ENCODE measurements at regions not wholly inside any gene's neighbourhood (a gene's known extent, or its start where the extent isn't known, plus 50 kb on each side); places are given as distances from the start of the nearest gene placed in this dataset.

DNA sequence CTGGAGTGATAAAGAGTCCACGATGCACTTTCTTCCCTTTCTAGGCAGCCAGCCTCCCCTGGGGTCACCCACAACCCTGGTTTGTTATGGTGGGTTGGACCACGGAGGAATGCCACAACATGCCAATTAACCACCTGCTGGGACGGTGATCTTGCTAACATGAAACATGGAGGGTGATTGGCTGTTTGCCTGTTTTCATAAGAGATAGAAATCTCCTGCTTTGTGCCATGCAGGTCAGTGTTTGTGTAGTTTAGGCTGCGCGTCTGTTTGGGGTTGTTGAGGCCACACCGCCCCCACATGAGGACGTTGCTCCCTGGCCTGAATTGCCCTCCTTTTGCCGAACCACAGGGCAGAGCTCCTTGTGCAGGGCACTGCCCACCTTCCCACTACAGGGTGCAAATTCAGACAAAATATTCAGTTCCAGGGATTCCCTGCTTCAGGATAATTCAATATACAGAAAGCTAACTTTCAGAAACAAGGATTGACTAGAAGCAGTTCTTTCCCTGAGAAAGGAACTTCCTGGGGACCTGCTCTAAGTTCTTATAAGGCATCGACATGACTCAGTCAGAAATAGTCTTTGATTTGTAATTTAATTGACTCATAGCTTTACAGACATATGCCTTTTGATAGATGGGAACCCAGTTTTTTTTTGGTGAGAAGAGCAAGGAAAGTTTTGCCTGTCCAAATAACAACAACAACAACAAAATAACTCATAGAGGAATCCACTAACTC, 427.6 kb downstream of the GADD45G start:
- no peak for DNase-seq (ENCODE audit: insufficient read length, low spot score)
- FAIRE-seq = no peak

DNA sequence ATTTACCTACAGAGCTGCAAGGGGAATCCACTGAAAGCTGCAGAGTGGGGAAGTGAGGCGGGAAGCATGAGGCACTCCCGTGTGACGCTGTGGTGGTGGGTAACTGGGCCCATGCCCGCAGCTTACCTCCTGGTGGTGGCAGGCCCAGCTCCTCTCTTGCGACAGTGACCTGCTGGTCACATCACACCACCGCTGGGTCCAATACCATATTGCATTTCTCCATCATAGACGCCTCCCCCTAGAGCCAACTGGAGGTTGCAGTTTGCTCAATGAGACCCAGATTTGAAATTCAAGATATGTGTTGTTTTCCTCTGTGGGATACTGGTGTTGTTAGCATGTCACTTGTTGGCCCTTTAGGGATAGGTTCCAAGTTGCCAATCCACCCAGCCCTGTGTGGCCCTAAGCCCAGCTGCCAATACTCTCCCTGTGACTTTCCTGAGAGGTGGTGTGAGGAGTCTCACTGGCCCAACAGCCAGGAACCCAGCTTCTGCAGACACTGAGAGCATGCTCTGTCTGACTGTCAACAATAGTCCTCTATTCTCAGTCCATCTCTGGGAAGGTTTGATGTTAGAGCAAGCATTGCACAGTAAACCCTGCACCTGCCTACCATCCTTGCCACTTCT, 428.3 kb downstream of the GADD45G start:
- DNase-seq (ENCODE audit: insufficient read length, low spot score) = no peak
- FAIRE-seq = no peak

DNA sequence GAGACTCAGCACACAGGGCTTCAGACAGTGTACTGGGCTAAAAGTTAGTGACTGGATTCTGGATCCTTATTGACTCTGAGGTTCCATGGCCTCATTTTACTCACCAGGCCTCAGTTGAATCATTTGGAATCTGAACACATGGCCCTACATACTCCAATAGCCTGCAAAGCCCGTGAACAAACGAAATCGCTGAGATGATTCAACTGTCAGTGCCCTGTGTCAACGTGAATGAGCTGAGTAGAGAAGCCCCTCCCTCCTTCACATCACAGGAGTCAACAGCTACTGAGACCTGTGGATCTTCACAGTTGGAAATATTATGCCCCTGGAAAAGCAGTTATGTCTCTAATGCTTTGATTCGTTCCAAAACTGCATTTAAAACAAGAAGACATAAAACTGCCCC, 429.3 kb downstream of the GADD45G start:
- DNase-seq (ENCODE audit: insufficient read length, low spot score) (no peak), FAIRE-seq (no peak)

DNA sequence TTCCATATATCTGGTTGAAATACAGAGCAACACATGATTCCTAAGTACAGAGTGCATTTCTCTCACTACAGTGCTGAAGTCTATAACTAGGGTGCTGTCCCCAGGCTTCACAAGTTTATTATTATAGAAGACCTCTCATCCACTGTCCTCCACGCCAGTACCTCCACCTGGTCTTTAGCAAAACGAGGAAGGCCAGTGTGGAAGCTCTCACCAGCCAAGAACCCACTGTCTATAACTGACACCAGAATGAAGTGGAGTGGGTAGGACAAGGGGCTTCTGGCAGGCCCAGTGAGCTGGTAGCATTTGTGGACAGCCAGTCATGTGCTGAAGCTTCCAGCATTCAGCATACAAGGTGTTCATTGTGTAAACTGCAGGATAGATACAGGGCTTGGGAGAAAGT, 430.7 kb downstream of the GADD45G start:
- FAIRE-seq (no peak), DNase-seq (ENCODE audit: insufficient read length, low spot score) (no peak)

DNA sequence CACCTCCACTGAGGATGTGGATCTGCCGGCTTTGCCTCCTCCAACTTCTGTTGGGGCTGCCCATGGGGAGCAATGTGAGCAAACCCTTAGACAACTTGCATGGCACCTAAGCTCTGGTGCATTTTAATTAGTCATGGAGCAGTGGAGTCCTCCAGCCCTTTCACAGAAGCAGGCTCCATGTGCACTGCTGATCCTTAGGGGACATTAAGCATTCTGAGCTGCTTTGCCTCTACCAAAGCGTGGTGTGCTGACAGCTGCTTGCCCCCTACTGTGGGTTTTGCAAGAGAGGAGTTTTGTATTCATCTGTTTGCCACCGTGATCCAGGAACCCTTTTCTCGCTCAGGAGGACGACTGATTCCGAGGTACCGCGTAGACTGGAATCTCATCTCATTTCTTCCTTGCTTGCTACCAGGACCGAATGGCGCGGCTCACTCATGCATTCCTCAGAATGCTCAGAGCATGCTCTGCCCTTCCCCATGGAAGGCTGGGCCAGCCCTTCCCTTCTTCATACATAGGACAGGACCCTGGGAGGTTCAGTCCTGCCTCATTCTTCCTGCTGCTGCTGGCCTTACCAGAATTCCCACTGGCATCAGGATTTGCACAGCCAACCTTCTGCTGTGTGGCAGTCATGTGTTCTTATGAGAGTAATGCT, 432.5 kb downstream of the GADD45G start:
- DNase-seq (ENCODE audit: insufficient read length, low spot score) = no peak
- FAIRE-seq = no peak

DNA sequence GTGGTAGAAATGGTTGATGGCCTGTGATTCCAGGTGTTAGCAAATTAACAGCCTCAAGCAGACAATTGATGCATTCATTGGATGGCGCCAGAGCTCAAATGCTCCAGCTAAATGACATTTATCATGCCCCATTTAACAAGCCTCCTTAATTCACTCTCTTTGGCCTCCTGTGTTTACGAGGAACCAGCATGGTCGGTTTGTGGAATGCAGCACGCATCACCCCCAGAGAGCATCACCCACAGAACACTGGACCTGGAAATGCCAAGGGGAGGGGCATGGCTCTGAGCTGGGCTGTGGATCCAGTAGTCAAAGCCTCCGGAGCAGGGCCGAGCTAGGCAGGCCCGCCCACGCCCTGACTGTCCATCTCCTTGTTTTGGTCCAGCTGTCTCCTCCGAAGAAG, 434.0 kb downstream of the GADD45G start:
- FAIRE-seq (no peak), DNase-seq (ENCODE audit: insufficient read length, low spot score) (no peak)

DNA sequence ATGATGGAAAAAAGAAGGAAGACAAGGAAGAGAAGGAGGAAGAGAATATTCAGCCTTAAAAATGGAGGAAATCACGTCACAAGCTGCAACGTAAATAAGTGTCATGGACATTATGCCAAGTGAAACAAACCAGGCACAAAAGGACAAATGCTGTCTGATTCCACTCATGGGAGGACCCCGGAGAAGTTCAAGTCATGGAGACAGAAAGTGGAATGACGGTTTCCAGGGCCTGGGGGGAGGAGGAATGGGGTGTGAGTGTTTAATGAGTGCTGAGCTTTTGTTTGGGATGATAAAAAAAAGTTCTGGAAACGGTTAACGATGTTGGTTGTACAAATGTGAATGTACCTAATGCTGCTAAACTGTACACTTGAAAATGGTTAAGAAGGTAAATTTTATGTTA, 439.5 kb downstream of the GADD45G start:
- DNase-seq (ENCODE audit: insufficient read length, low spot score) (no peak), FAIRE-seq (no peak)

DNA sequence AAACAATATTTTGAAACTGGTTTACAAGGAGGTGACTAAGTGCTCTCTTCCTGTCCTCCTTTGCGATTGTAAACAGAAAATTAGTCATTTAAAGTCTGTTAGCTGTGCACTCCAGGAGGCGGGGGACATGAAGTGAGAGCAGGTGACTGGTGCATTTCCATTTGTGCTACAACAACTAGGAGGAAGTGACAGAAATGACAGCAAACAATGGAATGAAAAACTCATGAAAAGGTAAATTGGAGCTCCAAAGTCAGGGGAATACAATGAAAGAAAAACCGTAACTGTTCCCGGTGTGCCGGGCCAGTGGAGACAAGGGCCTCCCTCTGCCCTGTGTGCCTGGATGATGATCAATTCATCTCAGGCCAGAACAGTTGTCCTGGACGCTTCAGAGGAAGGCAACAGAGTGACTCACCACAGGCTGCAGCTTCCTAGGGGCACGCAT, 439.9 kb downstream of the GADD45G start:
- DNase-seq (ENCODE audit: insufficient read length, low spot score) (no peak), FAIRE-seq (no peak)

DNA sequence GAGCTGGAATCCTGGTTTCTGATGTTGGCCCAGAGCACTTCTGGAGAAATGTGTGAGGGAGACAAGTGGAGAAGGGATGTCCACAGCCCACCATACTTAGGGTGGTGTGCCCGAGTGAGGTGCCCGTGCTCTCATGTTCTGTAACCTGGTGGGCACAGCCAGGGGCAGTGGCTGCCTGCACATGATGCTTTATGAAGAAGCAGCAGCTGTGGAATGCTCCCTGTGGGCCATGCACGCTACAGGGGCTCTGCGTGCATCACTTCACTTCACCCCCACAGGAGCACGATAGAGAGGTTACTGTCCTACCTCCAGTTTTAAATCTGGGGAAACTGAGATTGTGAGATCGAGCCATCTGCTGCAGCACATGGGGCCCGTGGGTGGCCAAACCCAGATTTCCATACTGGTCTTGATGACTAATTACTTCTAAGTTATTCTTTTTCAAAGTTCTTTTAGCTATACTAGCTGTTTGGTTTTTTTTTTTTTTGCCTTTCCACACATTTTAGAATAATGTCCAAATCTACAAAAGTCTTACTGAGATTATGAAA, 441.6 kb downstream of the GADD45G start:
- no peak for FAIRE-seq

DNA sequence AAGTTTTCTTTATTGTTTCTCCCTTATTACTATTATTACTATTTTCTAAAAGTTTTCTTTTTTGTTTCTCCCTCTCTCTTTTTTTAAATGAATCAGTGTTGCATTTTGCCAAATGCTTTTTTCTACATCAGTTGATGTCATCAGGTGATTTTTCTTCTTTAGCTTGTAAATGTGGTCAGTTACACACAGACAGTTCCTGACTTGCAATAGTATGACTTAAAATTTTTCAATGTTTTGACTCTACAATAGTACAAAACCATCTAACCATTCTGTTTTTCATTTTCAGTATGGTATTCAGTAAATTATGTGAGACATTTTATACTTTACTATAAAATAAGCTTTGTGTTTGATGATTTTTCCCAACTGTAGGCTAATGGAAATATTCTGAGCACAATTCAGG, 443.0 kb downstream of the GADD45G start:
- DNase-seq (ENCODE audit: insufficient read length, low spot score) = no peak
- FAIRE-seq = no peak

More for the DNA sequence above, 441.6 kb downstream of the GADD45G start:
- DNase-seq (ENCODE audit: insufficient read length, low spot score) = no peak

DNA sequence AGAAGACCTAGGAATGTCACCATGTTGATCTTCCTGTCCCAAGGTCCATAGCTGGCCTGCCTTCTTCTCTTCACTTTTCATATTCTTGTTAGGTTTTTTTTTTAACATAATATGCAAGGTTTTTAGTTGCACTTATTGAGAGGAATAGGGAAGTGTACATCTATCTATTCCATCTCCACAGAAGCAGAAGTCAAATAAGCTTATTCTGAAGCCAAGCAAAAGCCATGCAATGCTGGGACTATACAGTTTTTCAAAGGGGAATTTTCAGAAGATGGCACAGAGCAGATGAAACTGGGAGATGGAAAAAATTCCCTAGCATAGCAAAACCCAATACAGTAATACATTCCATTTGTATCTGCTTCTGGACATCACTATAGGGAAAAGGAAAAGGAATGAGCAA, 447.6 kb downstream of the GADD45G start:
- DNase-seq (ENCODE audit: insufficient read length, low spot score) = no peak
- no peak for FAIRE-seq

DNA sequence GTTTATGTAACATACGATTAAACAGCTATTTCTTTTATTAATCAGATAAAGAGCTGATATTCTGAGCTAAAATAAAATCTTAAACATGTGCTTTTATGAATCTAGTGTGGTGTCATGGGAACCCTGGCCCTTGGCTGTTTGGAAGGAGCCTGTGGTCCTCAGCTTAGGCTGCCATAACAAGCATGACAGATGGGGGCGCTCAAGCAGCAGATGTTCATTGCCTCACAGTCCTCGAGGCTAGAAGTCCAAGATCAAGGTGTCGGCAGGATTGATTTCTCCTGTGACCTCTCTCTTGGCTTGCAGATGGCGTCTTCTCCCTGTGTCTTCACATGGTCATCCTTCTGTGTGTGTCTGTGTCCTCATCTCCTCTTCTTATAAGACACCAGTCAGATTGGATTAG, 448.2 kb downstream of the GADD45G start:
- FAIRE-seq = no peak
- DNase-seq (ENCODE audit: insufficient read length, low spot score) = no peak

DNA sequence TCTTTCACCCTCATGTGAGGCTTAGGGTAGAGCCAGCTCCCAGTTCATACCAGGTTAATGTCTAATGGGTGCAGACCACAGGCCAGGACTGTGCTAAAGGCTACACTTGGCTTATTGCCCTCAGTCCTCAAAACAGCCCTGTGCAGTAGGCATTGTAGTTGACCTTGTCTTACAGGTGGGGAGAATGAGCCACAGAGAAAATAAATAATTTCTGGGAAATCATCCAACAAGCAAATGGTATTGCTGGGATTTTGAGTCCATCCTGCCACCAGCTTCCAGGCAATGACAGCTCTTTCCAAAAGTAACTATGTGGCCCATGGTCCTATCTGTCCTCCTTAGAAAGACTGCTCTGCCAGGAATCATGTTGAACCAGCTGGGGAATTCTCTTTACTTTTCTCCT, 450.0 kb downstream of the GADD45G start:
- FAIRE-seq (no peak), DNase-seq (ENCODE audit: insufficient read length, low spot score) (no peak)

DNA sequence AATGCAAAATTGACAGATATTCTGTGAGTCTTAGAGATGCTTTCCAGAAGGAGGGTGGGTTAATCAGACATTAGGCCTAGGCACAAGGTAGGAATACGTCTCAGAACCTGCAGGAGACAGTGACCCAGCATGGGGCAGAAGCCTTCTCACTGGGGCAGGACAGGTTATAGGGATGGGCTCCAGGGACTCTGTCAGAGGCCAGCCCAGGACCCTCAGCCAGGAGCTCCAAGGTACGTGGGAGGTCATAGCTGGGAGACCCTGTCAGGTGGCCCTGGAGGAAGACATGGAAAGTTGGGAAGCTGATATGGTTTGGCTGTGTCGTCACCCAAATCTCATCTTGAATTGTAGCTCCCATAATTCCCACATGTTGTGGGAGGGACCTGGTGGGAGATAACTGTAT, 450.4 kb downstream of the GADD45G start:
- FAIRE-seq (no peak), DNase-seq (ENCODE audit: insufficient read length, low spot score) (no peak)

DNA sequence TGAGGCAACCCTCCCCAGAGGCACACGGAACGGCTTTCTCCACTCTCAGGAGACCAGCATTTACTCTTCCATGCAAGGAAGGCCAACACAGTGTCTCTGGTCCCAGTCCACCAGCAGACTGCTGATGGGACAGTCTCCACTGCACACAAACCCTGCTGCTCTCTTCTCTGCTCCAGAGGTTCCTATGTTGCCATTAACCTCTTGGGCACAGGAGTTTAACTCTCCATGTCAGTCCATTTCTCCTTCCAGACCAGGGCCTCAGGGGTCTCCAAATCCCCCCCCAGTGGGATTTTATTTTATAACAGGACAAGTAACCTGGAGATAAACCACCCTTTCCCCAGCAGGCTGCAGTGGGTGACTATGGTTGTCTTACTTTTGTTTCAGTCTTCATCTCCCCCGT, 452.5 kb downstream of the GADD45G start:
- DNase-seq (ENCODE audit: insufficient read length, low spot score) (no peak), FAIRE-seq (no peak)

DNA sequence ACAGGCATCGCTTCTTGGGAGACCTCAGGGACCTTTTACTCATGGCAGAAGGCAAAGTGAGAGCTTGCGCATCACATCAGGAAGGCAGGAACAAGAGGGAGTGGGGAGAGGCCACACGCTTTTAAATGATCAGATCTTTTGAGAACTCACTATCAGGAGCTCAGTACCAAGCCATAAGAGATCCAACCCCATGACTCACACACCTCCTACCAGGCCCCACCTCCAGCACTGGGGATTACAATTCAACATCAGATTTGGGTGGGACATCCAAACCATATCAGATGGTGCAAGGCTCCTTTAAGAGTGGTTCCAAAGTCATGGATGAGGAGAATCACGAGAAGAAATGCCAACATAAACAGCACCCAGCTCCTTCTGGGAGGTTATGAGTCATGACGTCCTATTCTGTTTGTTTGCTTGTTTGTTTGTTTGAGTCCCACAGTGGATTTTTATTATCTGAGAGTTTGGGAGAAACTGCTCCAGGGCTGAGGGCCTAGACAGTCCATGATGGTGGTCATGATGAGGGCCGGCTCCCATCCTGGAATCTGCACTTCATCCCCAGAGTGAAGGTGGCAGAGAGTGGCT, 453.5 kb downstream of the GADD45G start:
- no peak for FAIRE-seq
- DNase-seq (ENCODE audit: insufficient read length, low spot score) = no peak

DNA sequence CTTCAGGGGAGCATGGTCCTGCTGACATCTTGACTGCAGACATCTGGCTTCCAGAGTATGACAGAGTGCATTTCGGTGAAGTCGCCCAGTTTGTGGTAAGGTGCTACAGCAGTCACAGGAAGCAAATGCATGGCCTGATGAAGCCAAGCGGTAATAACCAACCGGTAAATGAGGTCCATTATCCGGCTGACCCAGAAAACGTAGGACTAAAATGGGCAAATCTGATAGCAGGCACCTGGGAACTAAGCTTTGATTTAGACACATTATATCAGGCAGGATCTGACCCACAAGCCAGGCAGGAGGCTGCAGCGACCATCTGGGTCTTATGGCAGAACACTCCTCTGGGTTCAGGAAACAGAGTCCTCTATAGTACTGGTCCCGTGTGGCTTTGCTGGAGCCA, 454.6 kb downstream of the GADD45G start:
- no peak for DNase-seq (ENCODE audit: insufficient read length, low spot score)
- FAIRE-seq = no peak

DNA sequence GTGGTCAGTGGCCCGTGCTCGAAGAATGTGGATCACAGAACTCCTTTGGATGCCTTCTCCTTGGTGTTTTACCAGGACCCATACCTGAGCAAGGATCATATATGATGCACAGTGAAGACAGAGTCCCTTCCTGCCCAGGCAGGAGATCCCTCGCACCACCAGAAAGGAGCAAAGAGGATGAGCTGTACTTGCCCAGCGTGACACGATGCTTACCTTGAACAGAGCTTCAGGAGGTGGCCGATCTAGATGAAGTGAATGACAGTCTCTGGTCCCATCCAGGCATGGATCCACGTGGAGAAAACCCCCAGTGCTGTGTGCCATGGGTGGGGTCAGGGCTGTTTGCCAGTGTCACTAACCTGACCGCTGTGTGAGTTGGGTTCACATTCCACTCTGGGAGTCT, 455.4 kb downstream of the GADD45G start:
- no peak for DNase-seq (ENCODE audit: insufficient read length, low spot score)
- no peak for FAIRE-seq

DNA sequence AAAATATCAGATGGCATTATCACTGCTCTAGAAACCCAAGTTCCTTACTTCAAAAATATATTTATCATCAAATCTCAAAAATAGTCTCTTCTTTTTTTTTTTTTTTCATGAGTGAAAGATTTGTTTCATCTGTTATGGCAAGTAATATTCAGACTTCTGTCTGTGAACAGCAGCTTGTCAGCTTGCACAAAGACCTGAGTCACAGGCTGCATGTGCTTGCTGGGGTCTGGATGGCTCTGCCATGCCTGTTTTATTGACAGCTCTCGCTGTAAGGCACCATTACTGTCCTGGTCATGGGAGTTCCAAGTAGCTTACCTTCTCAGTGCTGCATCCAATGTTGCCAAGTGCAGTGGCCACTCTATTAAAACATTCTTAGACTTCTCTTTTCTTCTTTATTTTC, 456.4 kb downstream of the GADD45G start:
- DNase-seq (ENCODE audit: insufficient read length, low spot score) (no peak), FAIRE-seq (no peak)

DNA sequence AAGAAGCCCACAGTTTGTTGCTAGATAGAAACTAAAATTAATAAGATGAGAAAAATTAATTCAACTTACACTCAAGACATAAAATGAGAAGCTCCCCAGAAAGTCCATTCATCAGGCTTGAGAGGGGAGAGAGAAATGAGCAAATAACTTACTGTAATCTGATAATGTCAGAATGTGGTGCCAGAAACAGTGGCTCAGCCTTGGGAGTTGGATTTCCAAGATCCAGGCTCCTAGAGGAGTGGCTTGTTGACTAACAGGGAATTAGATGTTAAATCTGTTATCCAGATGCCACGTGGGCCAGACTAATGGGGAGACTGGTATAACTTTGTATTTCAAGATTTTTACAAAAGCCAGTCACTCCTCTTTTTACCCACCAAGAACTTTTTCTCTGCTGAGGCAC, 458.2 kb downstream of the GADD45G start:
- no peak for DNase-seq (ENCODE audit: insufficient read length, low spot score)
- FAIRE-seq = no peak

DNA sequence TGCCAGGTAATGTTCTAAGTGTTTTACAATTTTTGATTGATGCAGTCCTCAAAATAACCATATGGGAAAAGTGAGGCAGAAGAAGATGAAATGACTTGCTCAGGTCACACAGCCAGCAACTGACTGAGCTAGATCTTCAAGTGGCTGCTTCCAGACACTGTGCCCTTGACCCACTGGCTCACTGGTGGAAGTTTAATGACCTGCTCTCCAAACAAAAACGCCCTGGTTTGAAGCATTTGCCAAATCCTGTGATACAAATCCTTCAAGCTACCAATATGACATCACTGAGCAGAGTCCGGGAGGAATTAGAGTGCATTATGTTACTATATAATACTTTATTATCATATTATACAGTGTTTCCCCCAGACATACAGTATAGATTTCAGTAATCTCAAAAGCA, 459.4 kb downstream of the GADD45G start:
- FAIRE-seq = no peak
- no peak for DNase-seq (ENCODE audit: insufficient read length, low spot score)

DNA sequence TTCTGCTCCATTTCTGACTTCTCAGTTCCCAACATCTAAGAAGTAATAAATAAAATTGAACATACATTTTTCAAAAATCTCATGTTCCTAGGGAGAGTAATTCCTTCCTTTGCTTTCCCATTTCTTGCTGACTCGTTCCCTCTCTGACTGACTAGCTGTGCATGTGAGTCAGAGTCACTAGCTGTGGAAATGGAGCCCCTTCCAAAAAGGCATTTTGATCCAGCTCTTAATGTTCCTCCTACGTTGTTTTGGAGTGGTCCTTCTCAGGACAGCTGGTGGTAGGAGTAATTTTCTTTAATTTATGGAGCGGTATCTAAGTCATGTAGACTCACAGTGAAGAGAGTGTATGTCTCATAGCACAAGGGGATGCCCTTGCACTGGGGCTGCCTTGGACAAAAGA, 460.2 kb downstream of the GADD45G start:
- FAIRE-seq (no peak), DNase-seq (ENCODE audit: insufficient read length, low spot score) (no peak)
